Vagina (tissue), 2 donors: ENCODE measurements at regions not wholly inside any gene's neighbourhood (a gene's known extent, or its start where the extent isn't known, plus 50 kb on each side); places are given as distances from the start of the nearest gene placed in this dataset.

Source experiments
- POLR2A ChIP-seq, 2 donors: fragments of 450-650 bp; IDR thresholded peaks; one replicate each; pipeline ENCODE4 v1.6.1; 2017; ENCODE audit warnings: antibody characterized with exemption in 2 of 2, mild to moderate bottlenecking in 2 of 2, moderate library complexity in 2 of 2
- POLR2AphosphoS5 ChIP-seq, 2 donors: sonication (generic); formaldehyde crosslinking; IDR thresholded peaks; one replicate each; pipeline ENCODE4 v1.9.0; 2017; ENCODE audit warnings: antibody characterized with exemption in 2 of 2, mild to moderate bottlenecking in 2 of 2, low read depth in 1 of 2; ENCODE audit not compliant: insufficient read depth in 1 of 2
- TF ChIP-seq, protein P1 (sequence below), 3 experiments: fragments of 450-650 bp in 2 of 3; fragments of 200-600 bp in 1 of 3; sonication (generic) in 1 of 3; IDR thresholded peaks; one replicate each; pipeline ENCODE4 v1.5.1; 2017 to 2019; ENCODE audit warnings: antibody characterized with exemption in 3 of 3, mild to moderate bottlenecking in 2 of 3, moderate library complexity in 2 of 3

DNA sequence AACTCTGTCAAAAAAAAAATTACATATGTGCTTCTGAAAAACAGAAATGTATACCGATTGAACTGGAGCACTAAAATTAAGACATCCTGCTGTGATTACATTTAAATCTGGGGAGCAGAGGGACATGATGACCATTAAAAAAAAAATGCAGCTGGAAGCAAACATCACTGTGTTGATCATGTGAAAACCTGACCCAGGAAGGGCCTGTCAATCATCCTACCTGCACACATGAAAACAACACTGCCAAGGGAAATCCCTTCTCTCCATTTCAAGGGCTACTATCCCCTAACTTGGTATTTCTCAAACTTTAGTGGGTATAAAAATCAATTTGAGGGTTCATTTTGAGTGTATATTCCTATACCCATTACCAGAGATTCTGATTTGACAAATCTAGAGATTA, 719.9 kb upstream of the CBLB start:
- TF ChIP-seq, protein P1, sequence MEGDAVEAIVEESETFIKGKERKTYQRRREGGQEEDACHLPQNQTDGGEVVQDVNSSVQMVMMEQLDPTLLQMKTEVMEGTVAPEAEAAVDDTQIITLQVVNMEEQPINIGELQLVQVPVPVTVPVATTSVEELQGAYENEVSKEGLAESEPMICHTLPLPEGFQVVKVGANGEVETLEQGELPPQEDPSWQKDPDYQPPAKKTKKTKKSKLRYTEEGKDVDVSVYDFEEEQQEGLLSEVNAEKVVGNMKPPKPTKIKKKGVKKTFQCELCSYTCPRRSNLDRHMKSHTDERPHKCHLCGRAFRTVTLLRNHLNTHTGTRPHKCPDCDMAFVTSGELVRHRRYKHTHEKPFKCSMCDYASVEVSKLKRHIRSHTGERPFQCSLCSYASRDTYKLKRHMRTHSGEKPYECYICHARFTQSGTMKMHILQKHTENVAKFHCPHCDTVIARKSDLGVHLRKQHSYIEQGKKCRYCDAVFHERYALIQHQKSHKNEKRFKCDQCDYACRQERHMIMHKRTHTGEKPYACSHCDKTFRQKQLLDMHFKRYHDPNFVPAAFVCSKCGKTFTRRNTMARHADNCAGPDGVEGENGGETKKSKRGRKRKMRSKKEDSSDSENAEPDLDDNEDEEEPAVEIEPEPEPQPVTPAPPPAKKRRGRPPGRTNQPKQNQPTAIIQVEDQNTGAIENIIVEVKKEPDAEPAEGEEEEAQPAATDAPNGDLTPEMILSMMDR (IDR thresholded peaks at IDR 0.05): no peak
- TF ChIP-seq POLR2A (IDR thresholded peaks at IDR 0.05) (no peak), POLR2AphosphoS5 (IDR thresholded peaks at IDR 0.05; ENCODE audit: insufficient read depth in 1 of 2, low read depth in 1 of 2) (no peak)
